Skeletal muscle satellite cell (primary cell): ENCODE measurements at regions not wholly inside any gene's neighbourhood (a gene's known extent, or its start where the extent isn't known, plus 50 kb on each side); places are given as distances from the start of the nearest gene placed in this dataset.

Experiments used
- H3K27me3 ChIP-seq: 2 replicates; pipeline ENCODE4 v1.7.0; 2013; ENCODE audit warnings: low read length; ENCODE audit not compliant: control insufficient read depth, insufficient read depth
- H3K36me3 ChIP-seq: 2 replicates; pipeline ENCODE4 v1.7.0; 2013; ENCODE audit warnings: mild to moderate bottlenecking, control low read depth, low read length; ENCODE audit not compliant: insufficient read depth
- H3K4me1 ChIP-seq: 2 replicates; pipeline ENCODE4 v1.7.0; 2013; ENCODE audit warnings: low read length; ENCODE audit not compliant: control insufficient read depth, insufficient read depth
- H3K4me2 ChIP-seq: 2 replicates; pipeline ENCODE4 v1.7.0; 2013; ENCODE audit warnings: mild to moderate bottlenecking, low read length
- H3K4me3 ChIP-seq: 2 replicates; pipeline ENCODE4 v1.7.0; 2013; ENCODE audit warnings: low read length
- H3K9ac ChIP-seq: 2 replicates; pipeline ENCODE4 v1.7.0; 2013; ENCODE audit warnings: mild to moderate bottlenecking, low read depth, low read length, moderate library complexity
- H3K9me3 ChIP-seq: replicated peaks from 2 replicates; pipeline ENCODE4 v1.7.0; 2013; ENCODE audit warnings: mild to moderate bottlenecking, control low read depth, low read length

GRCh38 chr4:140243278-140243753 lies 89.3 kb upstream of the MAML3 start:
- no peak overlapping the region for H3K4me2 ChIP-seq
- H3K36me3 ChIP-seq, result no peaks in the 10 kb centered on the region
- H3K27me3 ChIP-seq, result no peaks in the 10 kb centered on the region
- no peaks in the 10 kb centered on the region for H3K9me3 ChIP-seq
- no peak overlapping the region for H3K9ac ChIP-seq
- H3K4me1 ChIP-seq, result peaks cover 12% of the 10 kb centered on the region
- no peak overlapping the region for H3K4me3 ChIP-seq

- H3K9me3 ChIP-seq, result no peaks in the 10 kb centered on the region
- H3K9ac ChIP-seq, result no peak overlapping the region
- no peaks in the 10 kb centered on the region for H3K36me3 ChIP-seq
- H3K4me1 ChIP-seq, result peaks cover 19% of the 10 kb centered on the region
- H3K27me3 ChIP-seq, result no peaks in the 10 kb centered on the region
- H3K4me3 ChIP-seq, result no peak overlapping the region
- no peak overlapping the region for H3K4me2 ChIP-seq
These were observed 88.6 kb upstream of the MAML3 start for GRCh38 chr4:140242357-140243277.

GRCh38 chr4:140240237-140240636 lies 86.3 kb upstream of the MAML3 start:
- Histone ChIP-seq H3K9ac (no peak overlapping the region), H3K4me2 (no peak overlapping the region), H3K27me3 (no peaks in the 10 kb centered on the region), H3K4me1 (peaks cover 25% of the 10 kb centered on the region), H3K9me3 (no peaks in the 10 kb centered on the region), H3K36me3 (no peaks in the 10 kb centered on the region), H3K4me3 (no peak overlapping the region)

- Histone ChIP-seq H3K27me3 (no peaks in the 10 kb centered on the region), H3K4me1 (peaks cover 26% of the 10 kb centered on the region), H3K9ac (no peak overlapping the region), H3K36me3 (no peaks in the 10 kb centered on the region), H3K4me3 (no peak overlapping the region), H3K9me3 (no peaks in the 10 kb centered on the region), H3K4me2 (no peak overlapping the region)
These were observed 85.3 kb upstream of the MAML3 start for GRCh38 chr4:140239311-140239710.

GRCh38 chr4:140238351-140239056 lies 84.5 kb upstream of the MAML3 start:
- Histone ChIP-seq H3K9ac (peak overlapping the region; percentile 39), H3K9me3 (no peaks in the 10 kb centered on the region), H3K4me3 (peak overlapping the region; percentile 38), H3K4me1 (peaks cover 34% of the 10 kb centered on the region), H3K27me3 (no peaks in the 10 kb centered on the region), H3K36me3 (no peaks in the 10 kb centered on the region), H3K4me2 (peak overlapping the region; percentile 70)

GRCh38 chr4:140237616-140238350 lies 83.8 kb upstream of the MAML3 start:
- Histone ChIP-seq H3K9ac (peak overlapping the region; percentile 39), H3K36me3 (no peaks in the 10 kb centered on the region), H3K4me1 (peaks cover 34% of the 10 kb centered on the region), H3K4me3 (peak overlapping the region; percentile 38), H3K4me2 (peak overlapping the region; percentile 70), H3K9me3 (no peaks in the 10 kb centered on the region), H3K27me3 (no peaks in the 10 kb centered on the region)

- no peaks in the 10 kb centered on the region for H3K9me3 ChIP-seq
- H3K4me2 ChIP-seq, result no peak overlapping the region
- no peak overlapping the region for H3K4me3 ChIP-seq
- no peak overlapping the region for H3K9ac ChIP-seq
- H3K4me1 ChIP-seq, result peaks cover 33% of the 10 kb centered on the region
- H3K27me3 ChIP-seq, result no peaks in the 10 kb centered on the region
- H3K36me3 ChIP-seq, result no peaks in the 10 kb centered on the region
These were observed 82.7 kb upstream of the MAML3 start for GRCh38 chr4:140236654-140237169.

- H3K9me3 ChIP-seq, result no peaks in the 10 kb centered on the region
- H3K27me3 ChIP-seq, result no peaks in the 10 kb centered on the region
- no peaks in the 10 kb centered on the region for H3K36me3 ChIP-seq
- H3K4me1 ChIP-seq, result peaks cover 33% of the 10 kb centered on the region
- H3K4me2 ChIP-seq, result no peak overlapping the region
- H3K9ac ChIP-seq, result no peak overlapping the region
- no peak overlapping the region for H3K4me3 ChIP-seq
These were observed 80.7 kb upstream of the MAML3 start for GRCh38 chr4:140234697-140235060.

- Histone ChIP-seq H3K9ac (no peak overlapping the region), H3K9me3 (no peaks in the 10 kb centered on the region), H3K4me2 (peak overlapping the region; percentile 35), H3K4me3 (no peak overlapping the region), H3K36me3 (no peaks in the 10 kb centered on the region), H3K4me1 (peaks cover 32% of the 10 kb centered on the region), H3K27me3 (no peaks in the 10 kb centered on the region)
These were observed 80.1 kb upstream of the MAML3 start for GRCh38 chr4:140233791-140234696.

GRCh38 chr4:140229881-140230280 lies 75.9 kb upstream of the MAML3 start:
- Histone ChIP-seq H3K4me2 (no peak overlapping the region), H3K27me3 (no peaks in the 10 kb centered on the region), H3K9ac (no peak overlapping the region), H3K4me3 (no peak overlapping the region), H3K9me3 (no peaks in the 10 kb centered on the region), H3K36me3 (no peaks in the 10 kb centered on the region), H3K4me1 (peaks cover 12% of the 10 kb centered on the region)
